Panc1 (cell line): ENCODE measurements at regions not wholly inside any gene's neighbourhood (a gene's known extent, or its start where the extent isn't known, plus 50 kb on each side); places are given as distances from the start of the nearest gene placed in this dataset.

Source experiments
- ATAC-seq: fragments of 200-7000 bp; cut with Tn5 transposase; 2 replicates; pipeline ENCODE4 v1.9.1; 2020; ENCODE audit warnings: mild to moderate bottlenecking, moderate library complexity
- BruUV-seq: library from RNA; stranded (reverse); fragments of 400-500 nt; replicated peaks from 2 replicates; lab custom pipeline; 2021; lab: Mats Ljungman, UMichigan
- CTCF ChIA-PET: fragments of 300-600 bp; sonication (Branson Sonifier 250); formaldehyde crosslinking; loops from one replicate; lab custom pipeline; 2022; ENCODE audit warnings: antibody characterized with exemption; lab: Charles Lee
- POLR2A ChIA-PET: fragments of 300-600 bp; sonication (Branson Sonifier 250); formaldehyde crosslinking; loops from one replicate; lab custom pipeline; 2022; ENCODE audit warnings: antibody characterized with exemption; lab: Charles Lee
- DNase-seq: peaks from one replicate; pipeline ENCODE4 v3.0.0-alpha.2; 2010; ENCODE audit warnings: low read depth, low spot score
- H3K27ac ChIP-seq: 2 replicates; pipeline ENCODE4 v1.5.1; 2011; ENCODE audit warnings: mild to moderate bottlenecking, low read length, inconsistent platforms
- H3K27me3 ChIP-seq: fragments of 200-500 bp; sonication (Bioruptor generic); 2 replicates; pipeline ENCODE4 v1.6.0; 2014; ENCODE audit warnings: low read length, inconsistent platforms; ENCODE audit not compliant: control insufficient read depth, insufficient read depth
- H3K36me3 ChIP-seq: fragments of 200-500 bp; sonication (Bioruptor generic); 2 replicates; pipeline ENCODE4 v1.5.1; 2014; ENCODE audit warnings: inconsistent platforms, mild to moderate bottlenecking, low read length, moderate library complexity; ENCODE audit not compliant: control insufficient read depth, insufficient read depth
- H3K4me1 ChIP-seq: 2 replicates; pipeline ENCODE4 v1.5.1; 2011; ENCODE audit warnings: inconsistent platforms, mild to moderate bottlenecking, low read length, moderate library complexity; ENCODE audit not compliant: control insufficient read depth, insufficient read depth
- H3K4me3 ChIP-seq, 2 experiments: 2 replicates each; pipeline ENCODE4 v1.5.1; 2011 to 2012; ENCODE audit warnings: low read depth in 2 of 2, low read length in 2 of 2, mild to moderate bottlenecking in 2 of 2, inconsistent platforms in 1 of 2, moderate library complexity in 1 of 2
- H3K9me3 ChIP-seq: fragments of 200-500 bp; sonication (Bioruptor generic); 2 replicates; pipeline ENCODE4 v1.5.1; 2014; ENCODE audit warnings: low read depth, mild to moderate bottlenecking, inconsistent platforms, low read length, moderate library complexity; ENCODE audit not compliant: control insufficient read depth, insufficient read depth
- CTCF ChIP-seq: fragments of 450-650 bp; IDR thresholded peaks from 2 replicates; pipeline ENCODE4 v1.5.1; 2017; ENCODE audit warnings: mild to moderate bottlenecking
- POLR2AphosphoS5 ChIP-seq: IDR thresholded peaks from 2 replicates; pipeline ENCODE4 v1.6.1; 2012; ENCODE audit warnings: mild to moderate bottlenecking, low read depth, low read length, moderate library complexity
- REST ChIP-seq, 2 experiments: IDR thresholded peaks; 2 replicates each; pipeline ENCODE4 v1.6.1; 2011 to 2012; ENCODE audit warnings: low read depth in 2 of 2, control low read depth in 1 of 2, low read length in 1 of 2, mild to moderate bottlenecking in 1 of 2, moderate library complexity in 1 of 2; ENCODE audit not compliant: insufficient read depth in 1 of 2
- SIN3A ChIP-seq: IDR thresholded peaks from 2 replicates; pipeline ENCODE4 v1.6.1; 2012; ENCODE audit warnings: low read depth, mild to moderate bottlenecking, low read length, moderate library complexity, borderline replicate concordance; ENCODE audit not compliant: insufficient read depth
- TCF7L2 ChIP-seq: IDR thresholded peaks from 2 replicates; pipeline ENCODE4 v1.6.1; 2011; ENCODE audit warnings: mild to moderate bottlenecking, low read depth, low read length, inconsistent platforms
- in situ Hi-C: cut with HindIII; loops from 2 replicates; pipeline ENCODE4 v1.10.0; 2016; ENCODE audit warnings: low sequenced_read_pairs, low pct_unique_long_range_greater_than_20kb
- intact Hi-C: fragments of 100-400 bp; cut with micrococcal nuclease; formaldehyde crosslinking; loops from one replicate; pipeline ENCODE4 v1.10.0; 2022; ENCODE audit not compliant: unreplicated experiment

- no peaks in the 10 kb centered on the region for H3K27me3 ChIP-seq
- no peak overlapping the region for H3K27ac ChIP-seq
- intact Hi-C loops = no loop called here
- no peak overlapping the region for H3K4me3 ChIP-seq
- H3K9me3 ChIP-seq = no peaks in the 10 kb centered on the region
- H3K4me1 ChIP-seq = no peaks in the 10 kb centered on the region
- in situ Hi-C loops = no loop called here
- no peak for TF ChIP-seq REST (IDR thresholded peaks at IDR 0.05; ENCODE audit: insufficient read depth in 1 of 2, low read depth in 2 of 2, low read length in 1 of 2)
- no peak for TF ChIP-seq CTCF
- no peak for TF ChIP-seq TCF7L2
- TF ChIP-seq POLR2AphosphoS5 = no peak
- no peak for TF ChIP-seq SIN3A
- ChIA-PET CTCF (no interaction called here), POLR2A (no interaction called here)
- BruUV-seq = no TSS peak
- DNase-seq (no peak), ATAC-seq (no peak)
- H3K36me3 ChIP-seq = no peaks in the 10 kb centered on the region
These were observed 201.8 kb upstream of the GK2 start for GRCh38 chr4:79609817-79610216.

- intact Hi-C loops (no loop called here), in situ Hi-C loops (no loop called here)
- POLR2A ChIA-PET = no interaction called here
- Histone ChIP-seq H3K36me3 (no peaks in the 10 kb centered on the region), H3K27ac (no peak overlapping the region), H3K4me3 (no peak overlapping the region), H3K9me3 (no peaks in the 10 kb centered on the region), H3K27me3 (no peaks in the 10 kb centered on the region), H3K4me1 (no peaks in the 10 kb centered on the region)
- DNase-seq = no peak
- CTCF ChIA-PET = no interaction called here
- BruUV-seq = no TSS peak
- TF ChIP-seq REST (IDR thresholded peaks at IDR 0.05; ENCODE audit: insufficient read depth in 1 of 2, low read depth in 2 of 2, low read length in 1 of 2) = no peak
- no peak for TF ChIP-seq TCF7L2
- TF ChIP-seq POLR2AphosphoS5 = no peak
- TF ChIP-seq SIN3A = no peak
- TF ChIP-seq CTCF = no peak
- no peak for ATAC-seq
These were observed 200.0 kb upstream of the GK2 start for GRCh38 chr4:79607979-79608378.
